K562 (cell line): ENCODE measurements at regions not wholly inside any gene's neighbourhood (a gene's known extent, or its start where the extent isn't known, plus 50 kb on each side); places are given as distances from the start of the nearest gene placed in this dataset.

Experiments used
- CBFA2T3 ChIP-seq: fragments of 450-650 bp; IDR thresholded peaks from 2 replicates; pipeline ENCODE4 v1.6.1; 2017
- CHD2 ChIP-seq: IDR thresholded peaks from 2 replicates; pipeline ENCODE4 v1.6.1; 2011; ENCODE audit warnings: low read depth, low read length
- CREM ChIP-seq: IDR thresholded peaks from 2 replicates; pipeline ENCODE4 v1.6.1; 2014; ENCODE audit warnings: antibody characterized with exemption, low read depth
- DMBX1 ChIP-seq: fragments of 250-450 bp; sonication (Bioruptor Pico); IDR thresholded peaks from 2 replicates; pipeline ENCODE4 v1.8.0; 2022; ENCODE audit warnings: inconsistent platforms, mild to moderate bottlenecking, moderate library complexity, borderline replicate concordance
- DPF2 ChIP-seq: fragments of 450-650 bp; IDR thresholded peaks from 2 replicates; pipeline ENCODE4 v1.6.1; 2016
- ELF2 ChIP-seq: fragments of 250-450 bp; sonication (Bioruptor Pico); IDR thresholded peaks from 2 replicates; pipeline ENCODE4 v1.5.0; 2021; ENCODE audit warnings: mild to moderate bottlenecking
- EP400 ChIP-seq: fragments of 450-650 bp; IDR thresholded peaks from 2 replicates; pipeline ENCODE4 v1.6.1; 2017; ENCODE audit warnings: antibody characterized with exemption, mild to moderate bottlenecking, moderate library complexity
- EWSR1 ChIP-seq: fragments of 450-650 bp; IDR thresholded peaks from 2 replicates; pipeline ENCODE4 v1.6.1; 2018; ENCODE audit warnings: borderline replicate concordance, mild to moderate bottlenecking, low read depth, moderate library complexity; ENCODE audit not compliant: partially characterized antibody
- FOXJ2 ChIP-seq: fragments of 200-800 bp; sonication (Bioruptor generic); IDR thresholded peaks from 2 replicates; pipeline ENCODE4 v1.6.1; 2016; ENCODE audit warnings: missing genetic modification characterization, missing compliant biosample characterization
- MAFF ChIP-seq: IDR thresholded peaks from 2 replicates; pipeline ENCODE4 v1.6.1; 2012; ENCODE audit warnings: low read length, improper control_type of control experiment
- MTA1 ChIP-seq: fragments of 450-650 bp; IDR thresholded peaks from 2 replicates; pipeline ENCODE4 v1.6.1; 2017; ENCODE audit warnings: borderline replicate concordance
- NBN ChIP-seq: fragments of 450-650 bp; IDR thresholded peaks from 2 replicates; pipeline ENCODE4 v1.6.1; 2016; ENCODE audit warnings: low read depth, mild to moderate bottlenecking
- SIN3A ChIP-seq, 2 experiments: fragments of 150-350 bp in 1 of 2; IDR thresholded peaks; 2 replicates each; pipeline ENCODE4 v1.6.1; 2011 to 2016; ENCODE audit warnings: borderline replicate concordance in 2 of 2, low read depth in 2 of 2, low read length in 2 of 2, mild to moderate bottlenecking in 2 of 2, moderate library complexity in 2 of 2; ENCODE audit not compliant: control insufficient read depth in 1 of 2
- SMAD4 ChIP-seq: fragments of 250-450 bp; sonication (Bioruptor Pico); conservative IDR thresholded peaks from 2 replicates; pipeline ENCODE4 v1.8.0; 2021; ENCODE audit warnings: inconsistent platforms, mild to moderate bottlenecking, moderate library complexity
- TAL1 ChIP-seq: fragments of 450-650 bp; IDR thresholded peaks from 2 replicates; pipeline ENCODE4 v1.6.1; 2016; ENCODE audit warnings: mild to moderate bottlenecking
- TEAD2 ChIP-seq: fragments of 450-650 bp; IDR thresholded peaks from 2 replicates; pipeline ENCODE4 v1.6.1; 2016; ENCODE audit warnings: missing genetic modification characterization, control low read depth, missing compliant biosample characterization
- ZNF12 ChIP-seq: sonication (generic); formaldehyde crosslinking; IDR thresholded peaks from 2 replicates; pipeline ENCODE4 v1.4.0; 2020; ENCODE audit warnings: mild to moderate bottlenecking, missing genetic modification reagents
- ZNF212 ChIP-seq: fragments of 450-650 bp; formaldehyde crosslinking; IDR thresholded peaks from 2 replicates; pipeline ENCODE4 v1.4.0; 2020; ENCODE audit warnings: mild to moderate bottlenecking
- ZNF717 ChIP-seq: fragments of 250-450 bp; sonication (Bioruptor Pico); IDR thresholded peaks from 2 replicates; pipeline ENCODE4 v1.5.0; 2021
- TF ChIP-seq, protein P1 (sequence below): fragments of 450-650 bp; IDR thresholded peaks from 2 replicates; pipeline ENCODE4 v1.6.1; 2016; ENCODE audit warnings: missing biosample characterization, missing genetic modification characterization
- TF ChIP-seq, protein P2 (sequence below): fragments of 250-450 bp; sonication (Bioruptor Pico); IDR thresholded peaks from 2 replicates; pipeline ENCODE4 v1.5.1; 2021; ENCODE audit warnings: mild to moderate bottlenecking
- TF ChIP-seq, protein P3 (sequence below): fragments of 450-650 bp; IDR thresholded peaks from 2 replicates; pipeline ENCODE4 v1.6.1; 2016
- TF ChIP-seq, protein P4 (sequence below): fragments of 200-800 bp; sonication (Bioruptor generic); IDR thresholded peaks from 2 replicates; pipeline ENCODE4 v1.6.1; 2016; ENCODE audit warnings: missing genetic modification characterization, missing compliant biosample characterization

DNA sequence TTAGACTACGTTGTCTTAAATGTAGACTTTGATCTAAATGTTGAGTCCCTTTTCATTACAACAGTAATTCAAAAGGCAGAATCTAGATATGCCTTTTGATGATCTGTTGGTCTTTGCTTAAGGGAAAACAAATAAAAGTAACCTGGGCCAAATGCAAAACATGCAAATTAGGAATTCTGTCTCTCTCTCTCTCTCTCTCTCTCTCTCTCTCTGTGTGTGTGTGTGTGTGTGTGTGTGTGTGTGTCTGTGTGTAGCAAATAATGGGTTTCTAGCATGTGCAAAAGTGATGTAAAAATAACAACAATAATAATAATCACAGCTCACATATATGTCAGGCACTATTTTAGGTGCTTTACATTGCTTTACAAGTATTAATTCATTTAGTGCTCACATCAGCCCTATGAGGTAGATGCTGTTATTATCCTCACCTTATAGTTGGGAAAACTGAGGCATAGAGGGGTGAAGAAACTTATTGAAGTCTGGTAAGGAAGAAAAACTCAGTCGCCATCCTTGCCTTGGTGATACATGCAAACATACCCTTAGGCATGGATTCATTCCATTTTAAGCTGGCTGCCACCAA lies 160.3 kb upstream of the ZNF217 start (continued):
- no peak for TF ChIP-seq SIN3A (IDR thresholded peaks at IDR 0.05; ENCODE audit: borderline replicate concordance in 2 of 2, control insufficient read depth in 1 of 2, low read depth in 2 of 2, low read length in 2 of 2)
- no peak for TF ChIP-seq CHD2
- no peak for TF ChIP-seq ZNF717 (CRISPR knock-in tag)
- TF ChIP-seq FOXJ2: no peak; the same call in 1 of the 2 replicates
- TF ChIP-seq ZNF212: peak; percentile 93; the same call in 1 of the 2 replicates
- TF ChIP-seq ELF2 (CRISPR knock-in tag): no peak
- TF ChIP-seq MTA1: peak; percentile 79
- TF ChIP-seq NBN: peak; percentile 93; the same call in 1 of the 2 replicates
- TF ChIP-seq DPF2: peak; percentile 87
- TF ChIP-seq, protein P1, sequence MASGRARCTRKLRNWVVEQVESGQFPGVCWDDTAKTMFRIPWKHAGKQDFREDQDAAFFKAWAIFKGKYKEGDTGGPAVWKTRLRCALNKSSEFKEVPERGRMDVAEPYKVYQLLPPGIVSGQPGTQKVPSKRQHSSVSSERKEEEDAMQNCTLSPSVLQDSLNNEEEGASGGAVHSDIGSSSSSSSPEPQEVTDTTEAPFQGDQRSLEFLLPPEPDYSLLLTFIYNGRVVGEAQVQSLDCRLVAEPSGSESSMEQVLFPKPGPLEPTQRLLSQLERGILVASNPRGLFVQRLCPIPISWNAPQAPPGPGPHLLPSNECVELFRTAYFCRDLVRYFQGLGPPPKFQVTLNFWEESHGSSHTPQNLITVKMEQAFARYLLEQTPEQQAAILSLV (tag): peak; percentile 69; the same call in 1 of the 2 replicates
- TF ChIP-seq CREM: no peak; the same call in 1 of the 2 replicates
- 0 out of 2 replicates have a peak, but pooled peaks have one; percentile 4 for TF ChIP-seq MAFF
- TF ChIP-seq, protein P2, sequence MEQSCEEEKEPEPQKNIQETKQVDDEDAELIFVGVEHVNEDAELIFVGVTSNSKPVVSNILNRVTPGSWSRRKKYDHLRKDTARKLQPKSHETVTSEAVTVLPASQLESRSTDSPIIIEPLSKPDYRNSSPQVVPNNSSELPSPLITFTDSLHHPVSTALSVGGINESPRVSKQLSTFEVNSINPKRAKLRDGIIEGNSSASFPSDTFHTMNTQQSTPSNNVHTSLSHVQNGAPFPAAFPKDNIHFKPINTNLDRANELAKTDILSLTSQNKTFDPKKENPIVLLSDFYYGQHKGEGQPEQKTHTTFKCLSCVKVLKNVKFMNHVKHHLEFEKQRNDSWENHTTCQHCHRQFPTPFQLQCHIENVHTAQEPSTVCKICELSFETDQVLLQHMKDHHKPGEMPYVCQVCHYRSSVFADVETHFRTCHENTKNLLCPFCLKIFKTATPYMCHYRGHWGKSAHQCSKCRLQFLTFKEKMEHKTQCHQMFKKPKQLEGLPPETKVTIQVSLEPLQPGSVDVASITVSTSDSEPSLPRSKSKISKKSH (CRISPR knock-in tag): no peak
- TF ChIP-seq TEAD2 (tag): no peak
- TF ChIP-seq, protein P3, sequence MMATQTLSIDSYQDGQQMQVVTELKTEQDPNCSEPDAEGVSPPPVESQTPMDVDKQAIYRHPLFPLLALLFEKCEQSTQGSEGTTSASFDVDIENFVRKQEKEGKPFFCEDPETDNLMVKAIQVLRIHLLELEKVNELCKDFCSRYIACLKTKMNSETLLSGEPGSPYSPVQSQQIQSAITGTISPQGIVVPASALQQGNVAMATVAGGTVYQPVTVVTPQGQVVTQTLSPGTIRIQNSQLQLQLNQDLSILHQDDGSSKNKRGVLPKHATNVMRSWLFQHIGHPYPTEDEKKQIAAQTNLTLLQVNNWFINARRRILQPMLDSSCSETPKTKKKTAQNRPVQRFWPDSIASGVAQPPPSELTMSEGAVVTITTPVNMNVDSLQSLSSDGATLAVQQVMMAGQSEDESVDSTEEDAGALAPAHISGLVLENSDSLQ: no peak
- no peak for TF ChIP-seq DMBX1 (CRISPR knock-in tag)
- TF ChIP-seq, protein P4, sequence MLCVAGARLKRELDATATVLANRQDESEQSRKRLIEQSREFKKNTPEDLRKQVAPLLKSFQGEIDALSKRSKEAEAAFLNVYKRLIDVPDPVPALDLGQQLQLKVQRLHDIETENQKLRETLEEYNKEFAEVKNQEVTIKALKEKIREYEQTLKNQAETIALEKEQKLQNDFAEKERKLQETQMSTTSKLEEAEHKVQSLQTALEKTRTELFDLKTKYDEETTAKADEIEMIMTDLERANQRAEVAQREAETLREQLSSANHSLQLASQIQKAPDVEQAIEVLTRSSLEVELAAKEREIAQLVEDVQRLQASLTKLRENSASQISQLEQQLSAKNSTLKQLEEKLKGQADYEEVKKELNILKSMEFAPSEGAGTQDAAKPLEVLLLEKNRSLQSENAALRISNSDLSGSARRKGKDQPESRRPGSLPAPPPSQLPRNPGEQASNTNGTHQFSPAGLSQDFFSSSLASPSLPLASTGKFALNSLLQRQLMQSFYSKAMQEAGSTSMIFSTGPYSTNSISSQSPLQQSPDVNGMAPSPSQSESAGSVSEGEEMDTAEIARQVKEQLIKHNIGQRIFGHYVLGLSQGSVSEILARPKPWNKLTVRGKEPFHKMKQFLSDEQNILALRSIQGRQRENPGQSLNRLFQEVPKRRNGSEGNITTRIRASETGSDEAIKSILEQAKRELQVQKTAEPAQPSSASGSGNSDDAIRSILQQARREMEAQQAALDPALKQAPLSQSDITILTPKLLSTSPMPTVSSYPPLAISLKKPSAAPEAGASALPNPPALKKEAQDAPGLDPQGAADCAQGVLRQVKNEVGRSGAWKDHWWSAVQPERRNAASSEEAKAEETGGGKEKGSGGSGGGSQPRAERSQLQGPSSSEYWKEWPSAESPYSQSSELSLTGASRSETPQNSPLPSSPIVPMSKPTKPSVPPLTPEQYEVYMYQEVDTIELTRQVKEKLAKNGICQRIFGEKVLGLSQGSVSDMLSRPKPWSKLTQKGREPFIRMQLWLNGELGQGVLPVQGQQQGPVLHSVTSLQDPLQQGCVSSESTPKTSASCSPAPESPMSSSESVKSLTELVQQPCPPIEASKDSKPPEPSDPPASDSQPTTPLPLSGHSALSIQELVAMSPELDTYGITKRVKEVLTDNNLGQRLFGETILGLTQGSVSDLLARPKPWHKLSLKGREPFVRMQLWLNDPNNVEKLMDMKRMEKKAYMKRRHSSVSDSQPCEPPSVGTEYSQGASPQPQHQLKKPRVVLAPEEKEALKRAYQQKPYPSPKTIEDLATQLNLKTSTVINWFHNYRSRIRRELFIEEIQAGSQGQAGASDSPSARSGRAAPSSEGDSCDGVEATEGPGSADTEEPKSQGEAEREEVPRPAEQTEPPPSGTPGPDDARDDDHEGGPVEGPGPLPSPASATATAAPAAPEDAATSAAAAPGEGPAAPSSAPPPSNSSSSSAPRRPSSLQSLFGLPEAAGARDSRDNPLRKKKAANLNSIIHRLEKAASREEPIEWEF (CRISPR knock-in tag): no peak
- peak; percentile 71 for TF ChIP-seq EWSR1
- peak; percentile 71 for TF ChIP-seq EP400
- no peak for TF ChIP-seq ZNF12
- TF ChIP-seq SMAD4 (CRISPR knock-in tag): no peak
- peak; percentile 22; the same call in 1 of the 2 replicates for TF ChIP-seq TAL1
- no peak for TF ChIP-seq CBFA2T3
